ENCODE measurements at regions not wholly inside any gene's neighbourhood (a gene's known extent, or its start where the extent isn't known, plus 50 kb on each side); places are given as distances from the start of the nearest gene placed in this dataset.

DNA sequence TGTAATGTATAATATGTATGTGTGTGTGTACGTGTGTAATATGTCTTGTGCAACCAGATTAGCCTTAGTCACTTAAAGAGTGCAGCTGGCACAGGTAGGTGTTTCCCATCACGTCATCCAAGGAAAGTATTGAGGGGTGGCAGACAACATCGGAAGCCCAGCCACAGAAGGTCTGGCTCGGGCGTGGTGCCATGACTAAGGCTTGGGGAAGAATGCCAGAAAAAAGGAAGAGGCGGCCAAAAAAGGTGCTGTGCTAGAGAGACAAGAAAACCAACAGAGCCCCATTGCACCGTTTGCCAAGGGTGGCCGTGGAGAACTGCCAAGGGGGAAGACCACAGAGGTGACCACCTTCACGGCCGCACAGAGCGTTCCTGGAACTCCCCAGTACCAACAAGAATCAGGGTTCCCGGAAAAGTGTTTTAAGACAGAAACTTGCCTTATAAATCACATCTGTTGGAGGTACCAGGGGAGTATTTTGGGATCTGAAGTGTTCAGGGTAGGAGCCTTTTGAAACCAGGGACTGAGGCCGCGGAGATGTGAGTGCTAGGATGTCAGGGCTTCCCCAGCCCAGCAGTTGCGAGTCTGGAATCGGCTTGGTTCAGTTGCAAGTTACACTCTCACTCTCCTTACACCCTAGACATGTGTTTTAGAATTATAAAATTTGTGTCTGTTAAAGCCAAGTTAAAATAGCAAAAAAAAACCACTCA, 131.2 kb upstream of the DYRK2 start:
- in situ Hi-C loops (cut with HindIII; ENCODE audit: low pct_ligation_motif_present, low pct_unique_long_range_greater_than_20kb, low sequenced_read_pairs): no loop called here
- no peak for DNase-seq

DNA sequence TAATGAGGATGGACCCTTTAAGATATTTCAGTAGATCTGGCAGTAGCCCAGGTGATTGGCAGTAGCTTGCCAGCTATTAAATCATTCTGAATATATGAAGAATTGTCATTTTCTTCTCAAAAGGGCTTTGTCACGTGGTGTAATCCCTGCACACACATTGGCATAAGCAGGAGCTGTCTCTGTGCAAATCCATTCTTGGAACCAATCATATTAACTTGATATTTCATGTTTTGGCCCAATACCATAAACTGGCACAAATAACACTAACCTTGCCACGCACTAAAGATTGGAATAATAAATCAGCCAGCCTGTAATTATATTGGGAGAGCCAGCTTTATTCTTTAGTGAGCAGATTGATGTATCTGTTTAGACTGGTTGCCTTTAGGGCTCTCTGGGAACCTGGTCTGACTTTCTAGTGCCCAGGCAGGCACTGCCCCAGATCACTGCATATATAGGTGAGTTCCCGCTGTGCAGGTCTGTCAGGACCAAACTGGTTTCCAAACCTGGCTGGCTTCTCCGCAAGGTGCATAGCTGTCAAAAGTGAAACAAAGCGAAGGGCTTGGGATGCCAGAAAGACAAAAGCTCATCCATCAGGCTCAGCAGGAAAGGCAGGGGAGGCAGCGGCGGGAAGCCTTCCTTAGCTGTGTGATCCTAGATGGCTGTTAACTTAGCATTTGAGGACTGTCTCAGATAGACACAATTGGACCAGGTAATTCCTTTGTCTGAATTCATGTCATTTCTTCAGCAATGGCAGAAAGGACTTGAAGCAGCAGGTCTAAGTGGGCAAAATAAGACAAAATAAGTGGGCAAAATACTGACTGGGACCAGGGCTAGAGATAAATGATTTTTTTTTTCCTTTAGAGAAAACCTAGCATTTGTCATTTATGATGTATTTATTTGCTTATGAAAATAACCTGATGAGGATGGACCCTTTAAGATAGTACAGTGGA, 128.8 kb upstream of the DYRK2 start:
- no peak for DNase-seq
- in situ Hi-C loops (cut with HindIII; ENCODE audit: low pct_ligation_motif_present, low pct_unique_long_range_greater_than_20kb, low sequenced_read_pairs): no loop called here

DNA sequence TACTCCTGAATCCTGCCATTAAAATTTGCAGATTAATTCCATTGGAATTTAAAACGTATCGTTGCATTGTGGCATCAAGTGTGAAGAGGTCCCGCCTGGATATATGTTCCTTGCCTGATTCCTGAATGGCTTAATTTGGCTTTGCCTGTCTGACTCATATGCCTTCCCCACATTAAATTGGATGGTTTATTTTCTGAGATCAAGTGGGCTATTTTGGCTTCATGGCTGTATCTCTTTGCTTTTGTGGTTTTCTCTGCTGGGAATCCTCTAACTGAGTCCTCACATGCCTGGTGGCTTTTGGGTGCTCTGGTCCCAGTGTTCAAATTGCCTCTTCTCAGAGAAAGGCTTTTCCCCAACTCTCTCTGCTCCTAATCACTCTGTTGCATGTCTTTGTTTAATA, 127.9 kb upstream of the DYRK2 start:
- DNase-seq: no peak

DNA sequence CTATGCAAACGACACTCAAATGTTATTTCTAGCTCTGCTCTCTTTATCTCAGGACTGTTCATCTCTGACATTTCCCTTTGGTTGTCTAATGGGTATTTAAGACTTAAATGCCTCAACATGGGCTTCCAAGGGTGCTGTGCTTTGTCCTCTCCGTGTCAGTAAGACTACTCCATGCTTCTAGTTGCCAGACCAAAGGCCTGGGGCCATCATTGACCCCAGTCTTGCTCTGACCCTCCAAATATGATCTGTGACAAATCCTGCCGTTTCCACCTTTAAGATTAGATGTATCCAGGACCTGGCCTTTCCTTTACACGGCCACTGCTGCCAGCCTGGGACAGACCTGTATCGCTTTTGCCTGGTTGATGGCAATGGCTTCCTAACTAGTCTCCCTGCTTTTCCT, 126.3 kb upstream of the DYRK2 start:
- no peak for DNase-seq
- in situ Hi-C loops (cut with HindIII; ENCODE audit: low pct_ligation_motif_present, low pct_unique_long_range_greater_than_20kb, low sequenced_read_pairs): no loop called here

More for the DNA sequence above, 127.9 kb upstream of the DYRK2 start:
- in situ Hi-C loops (cut with HindIII; ENCODE audit: low pct_ligation_motif_present, low pct_unique_long_range_greater_than_20kb, low sequenced_read_pairs): no loop called here

DNA sequence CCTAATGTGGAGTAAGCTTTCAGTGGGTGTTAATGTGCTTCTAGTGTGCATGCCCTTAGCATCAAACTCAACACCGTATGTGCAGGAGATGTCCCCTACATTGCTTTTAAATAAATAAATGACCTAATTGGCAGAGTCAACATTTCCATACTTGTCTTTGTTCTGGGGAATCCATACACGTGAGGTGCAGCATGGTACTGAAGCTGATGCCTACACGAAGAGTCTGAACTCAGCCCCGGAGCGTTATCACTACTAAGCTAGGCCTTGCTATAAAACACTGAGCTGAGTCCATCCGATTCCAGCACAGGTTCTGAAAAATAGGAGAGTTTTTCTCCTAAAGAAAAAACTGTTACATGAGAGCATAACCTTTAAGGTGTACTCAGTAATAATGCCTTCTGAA, 125.0 kb upstream of the DYRK2 start:
- in situ Hi-C loops (cut with HindIII; ENCODE audit: low pct_ligation_motif_present, low pct_unique_long_range_greater_than_20kb, low sequenced_read_pairs): no loop called here
- no peak for DNase-seq

DNA sequence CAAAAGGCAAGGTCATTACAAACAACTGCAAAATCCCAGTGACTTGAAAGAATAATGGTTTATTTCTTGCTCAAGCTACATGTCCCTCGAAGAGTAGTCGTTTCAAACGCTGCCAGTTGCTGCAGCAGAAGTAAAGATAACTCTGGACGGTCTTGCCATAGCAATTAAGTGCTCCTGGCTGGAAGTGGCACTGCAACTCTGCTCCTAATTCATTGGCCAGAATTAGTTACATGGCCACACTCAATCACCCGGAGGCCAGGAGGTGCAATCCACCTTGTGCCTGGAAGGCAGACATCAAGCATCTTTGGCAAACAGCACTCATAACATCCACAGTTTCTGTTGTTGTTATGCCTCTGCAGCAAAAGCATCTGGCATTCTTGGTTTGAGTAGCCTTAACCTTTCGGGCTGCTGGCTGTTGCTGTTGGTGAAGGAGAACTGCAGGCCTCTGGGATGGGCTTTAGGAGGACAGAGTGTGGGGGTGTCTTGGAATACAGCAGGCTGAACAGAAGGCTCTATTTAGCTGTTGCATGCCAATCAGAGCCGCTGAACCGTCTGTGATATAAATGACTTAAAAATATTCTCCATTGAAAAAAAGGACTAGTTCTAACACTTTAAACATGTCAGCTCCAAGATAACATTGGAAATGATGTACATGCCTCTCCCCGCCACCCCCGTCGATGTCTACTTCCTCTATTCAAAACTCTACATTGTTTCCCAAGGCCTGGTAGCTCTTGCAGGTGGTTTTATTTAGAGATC, 123.5 kb upstream of the DYRK2 start:
- no peak for DNase-seq
- in situ Hi-C loops (cut with HindIII; ENCODE audit: low pct_ligation_motif_present, low pct_unique_long_range_greater_than_20kb, low sequenced_read_pairs): no loop called here

DNA sequence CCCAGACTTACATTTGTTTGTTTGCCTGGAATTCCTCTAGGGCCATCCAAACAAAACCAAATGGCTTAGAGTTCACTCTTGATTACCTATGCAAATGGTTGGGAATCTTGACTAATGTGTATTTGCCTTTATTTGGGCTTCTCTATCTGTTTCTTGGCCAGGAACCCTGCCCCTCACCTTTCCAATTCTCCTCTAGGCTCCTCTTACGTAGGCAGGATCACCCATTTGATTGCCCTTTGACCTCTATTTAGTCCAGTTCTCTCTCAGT, 123.0 kb upstream of the DYRK2 start:
- no peak for DNase-seq
- in situ Hi-C loops (cut with HindIII; ENCODE audit: low pct_ligation_motif_present, low pct_unique_long_range_greater_than_20kb, low sequenced_read_pairs): no loop called here

DNA sequence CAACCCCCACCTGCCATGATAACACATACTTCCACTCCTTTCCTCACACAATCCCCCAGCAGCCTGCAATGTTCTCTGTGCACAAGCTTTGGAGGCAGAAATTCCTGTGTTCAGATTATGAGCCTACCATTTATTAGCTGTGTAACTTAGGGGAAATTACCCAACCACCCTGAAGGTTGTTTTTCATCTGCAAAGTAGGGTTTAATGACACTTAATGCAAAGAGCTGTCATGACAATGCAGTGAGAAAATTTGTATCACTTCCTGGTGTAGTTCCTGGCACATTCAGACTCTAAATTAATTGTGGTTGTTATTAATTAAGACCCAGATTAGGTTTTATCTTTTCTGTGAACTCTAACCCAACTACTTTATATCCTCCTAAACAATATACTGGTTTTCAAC, 122.4 kb upstream of the DYRK2 start:
- DNase-seq: no peak
- in situ Hi-C loops (cut with HindIII; ENCODE audit: low pct_ligation_motif_present, low pct_unique_long_range_greater_than_20kb, low sequenced_read_pairs): no loop called here

DNA sequence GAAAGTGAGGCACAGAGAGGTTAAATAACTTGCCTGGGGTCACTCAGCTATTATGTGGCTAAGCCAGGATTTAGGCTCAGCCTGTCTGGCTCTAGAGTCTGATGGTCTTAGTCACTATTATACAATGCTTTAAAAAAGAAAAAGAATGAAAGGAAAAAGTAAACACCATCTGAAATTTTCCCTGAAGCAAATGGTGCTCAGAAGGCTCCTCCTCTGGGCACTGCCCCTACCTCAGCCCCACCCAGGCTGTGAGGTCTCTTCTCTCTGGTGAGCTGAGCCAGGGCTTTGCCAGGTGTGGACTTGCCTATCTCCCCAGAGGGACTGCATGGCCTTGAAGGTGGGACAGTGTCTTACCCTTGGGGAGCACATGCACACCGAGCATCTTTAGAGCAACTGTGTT, 117.5 kb upstream of the DYRK2 start:
- DNase-seq: no peak
- in situ Hi-C loops (cut with HindIII; ENCODE audit: low pct_ligation_motif_present, low pct_unique_long_range_greater_than_20kb, low sequenced_read_pairs): no loop called here

DNA sequence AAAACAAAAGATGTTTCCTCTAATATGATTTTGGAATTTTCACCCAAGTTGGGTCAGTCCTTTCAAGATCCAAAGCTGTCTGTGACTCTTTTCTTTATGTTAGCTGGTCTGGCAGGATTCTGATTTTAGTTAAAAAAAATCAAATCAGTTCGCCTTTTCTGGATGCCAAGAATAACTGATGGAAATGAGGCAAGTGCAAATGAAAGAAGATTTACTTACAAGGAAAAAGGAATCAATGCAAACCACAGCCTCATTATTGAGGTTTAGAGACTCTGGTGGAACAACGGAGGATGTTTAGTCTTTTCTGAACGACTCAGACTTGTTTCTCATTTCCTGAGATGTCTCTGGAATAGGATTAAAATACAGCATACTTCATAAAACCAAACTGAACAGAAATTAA, 117.0 kb upstream of the DYRK2 start:
- no peak for DNase-seq
- in situ Hi-C loops (cut with HindIII; ENCODE audit: low pct_ligation_motif_present, low pct_unique_long_range_greater_than_20kb, low sequenced_read_pairs): no loop called here

DNA sequence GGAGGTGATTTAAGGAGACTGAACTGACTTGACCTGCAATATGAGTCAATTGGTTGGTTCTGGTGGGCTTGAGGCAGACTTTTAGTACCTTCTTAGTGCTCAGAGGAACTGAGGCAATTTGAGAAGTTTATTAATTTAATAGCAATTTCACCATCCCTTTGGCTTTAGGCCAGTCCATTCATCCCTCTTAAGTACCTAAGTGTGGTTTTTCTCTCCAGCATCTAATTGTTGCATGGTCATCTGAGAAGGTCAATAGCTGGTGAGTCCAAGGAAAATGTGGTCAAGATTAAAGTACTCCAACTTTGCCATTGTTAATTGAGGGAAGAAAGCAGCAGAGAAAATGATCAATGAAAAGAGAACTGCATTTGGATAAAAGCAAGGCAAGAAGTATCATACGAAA, 115.4 kb upstream of the DYRK2 start:
- in situ Hi-C loops (cut with HindIII; ENCODE audit: low pct_ligation_motif_present, low pct_unique_long_range_greater_than_20kb, low sequenced_read_pairs): no loop called here
- no peak for DNase-seq

DNA sequence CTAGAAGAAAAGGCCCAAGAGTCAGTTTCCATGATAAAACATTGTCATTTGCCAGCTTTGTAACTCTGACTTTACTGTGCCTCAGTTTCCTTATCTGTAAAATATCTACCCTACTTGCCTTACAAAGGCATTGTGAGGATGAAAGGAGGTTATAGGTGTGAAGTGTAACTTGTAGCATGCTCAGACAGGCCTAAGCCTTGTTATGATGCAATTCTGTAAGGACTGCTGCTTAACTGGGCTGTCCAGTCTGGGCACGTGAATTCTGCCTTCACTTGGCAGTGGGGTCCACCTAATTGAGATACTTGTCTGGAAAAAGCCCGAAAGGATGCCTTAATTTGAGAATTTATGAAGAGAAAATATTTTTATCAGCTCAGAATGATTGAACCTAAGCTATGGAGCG, 114.5 kb upstream of the DYRK2 start:
- no peak for DNase-seq
- in situ Hi-C loops (cut with HindIII; ENCODE audit: low pct_ligation_motif_present, low pct_unique_long_range_greater_than_20kb, low sequenced_read_pairs): no loop called here

DNA sequence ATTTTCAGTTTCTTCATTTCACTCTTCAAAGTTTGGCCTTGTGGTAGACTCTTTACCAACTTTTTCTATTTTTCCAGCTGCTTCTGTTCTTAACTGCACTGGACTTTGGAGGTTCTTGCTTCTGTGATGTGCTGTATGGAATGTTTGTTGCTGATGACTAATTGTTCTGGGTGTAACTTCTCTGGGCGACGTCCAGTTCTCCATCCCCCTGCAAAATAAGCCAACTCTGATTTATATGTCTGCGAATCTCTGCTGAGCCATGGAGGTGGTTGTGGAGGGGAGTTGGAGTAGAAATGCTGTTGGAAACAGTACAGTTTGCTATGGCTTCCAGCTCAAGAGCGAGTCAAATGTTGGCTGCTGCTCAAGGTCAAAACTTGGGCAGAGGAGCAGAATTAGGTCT, 113.9 kb upstream of the DYRK2 start:
- no peak for DNase-seq
- in situ Hi-C loops (cut with HindIII; ENCODE audit: low pct_ligation_motif_present, low pct_unique_long_range_greater_than_20kb, low sequenced_read_pairs): no loop called here

DNA sequence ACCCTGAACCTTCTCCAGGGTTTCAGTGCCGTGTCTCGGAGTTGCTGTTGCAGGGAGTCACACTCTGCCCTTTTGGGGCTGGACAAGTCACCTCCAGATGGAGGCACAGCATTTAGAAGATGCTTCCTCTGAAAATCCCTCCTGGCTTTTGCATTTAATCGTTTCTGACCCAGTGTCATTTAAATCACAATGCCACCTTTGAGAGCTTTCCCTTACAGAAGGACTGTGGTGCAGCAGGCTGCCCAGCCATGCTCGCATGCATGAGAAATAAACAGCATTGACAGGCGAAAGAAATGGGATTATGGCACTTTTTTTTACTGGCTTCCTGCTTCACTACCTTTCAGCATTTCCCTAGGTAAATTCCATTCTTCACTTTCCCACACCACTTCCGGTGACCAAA, 113.4 kb upstream of the DYRK2 start:
- no peak for DNase-seq
- in situ Hi-C loops (cut with HindIII; ENCODE audit: low pct_ligation_motif_present, low pct_unique_long_range_greater_than_20kb, low sequenced_read_pairs): no loop called here

DNA sequence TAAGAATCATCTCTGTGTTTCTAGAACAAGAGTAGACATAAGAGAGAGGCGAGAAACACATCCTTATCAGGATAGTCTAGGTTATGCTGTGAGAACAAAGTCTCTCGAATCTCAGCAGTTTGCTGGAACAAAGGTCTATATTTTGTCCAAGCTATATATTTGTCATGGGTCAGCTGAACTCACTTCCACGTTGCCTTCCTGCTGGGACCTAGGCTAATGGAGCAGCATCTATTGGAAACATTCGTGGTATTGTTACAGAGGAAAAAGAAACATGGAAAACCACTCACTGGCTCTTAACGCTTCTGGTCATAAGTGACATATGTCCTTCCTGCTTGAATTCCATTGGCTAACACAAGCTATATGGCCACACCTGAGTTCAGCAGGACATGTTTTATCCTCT, 112.6 kb upstream of the DYRK2 start:
- in situ Hi-C loops (cut with HindIII; ENCODE audit: low pct_ligation_motif_present, low pct_unique_long_range_greater_than_20kb, low sequenced_read_pairs): no loop called here
- no peak for DNase-seq

DNA sequence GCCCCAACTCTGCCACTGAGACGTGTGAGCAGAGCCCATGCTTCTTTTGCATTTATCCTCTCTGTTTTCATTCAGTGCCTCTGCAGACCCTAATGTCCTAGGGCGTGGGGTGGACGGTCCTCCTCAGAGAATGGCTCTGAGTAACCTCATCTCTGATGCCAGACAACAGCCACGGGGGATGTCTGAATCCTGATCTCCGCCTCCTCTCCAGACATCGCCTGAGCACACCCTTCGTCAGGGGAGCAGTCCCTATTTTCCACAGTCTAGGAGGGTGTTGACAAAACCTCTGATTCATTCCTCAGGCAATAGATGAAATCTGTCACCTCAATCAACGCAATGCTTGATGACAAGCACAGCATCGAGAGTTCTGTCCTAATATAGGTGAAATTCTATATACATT, 109.2 kb upstream of the DYRK2 start:
- no peak for DNase-seq
- in situ Hi-C loops (cut with HindIII; ENCODE audit: low pct_ligation_motif_present, low pct_unique_long_range_greater_than_20kb, low sequenced_read_pairs): no loop called here

DNA sequence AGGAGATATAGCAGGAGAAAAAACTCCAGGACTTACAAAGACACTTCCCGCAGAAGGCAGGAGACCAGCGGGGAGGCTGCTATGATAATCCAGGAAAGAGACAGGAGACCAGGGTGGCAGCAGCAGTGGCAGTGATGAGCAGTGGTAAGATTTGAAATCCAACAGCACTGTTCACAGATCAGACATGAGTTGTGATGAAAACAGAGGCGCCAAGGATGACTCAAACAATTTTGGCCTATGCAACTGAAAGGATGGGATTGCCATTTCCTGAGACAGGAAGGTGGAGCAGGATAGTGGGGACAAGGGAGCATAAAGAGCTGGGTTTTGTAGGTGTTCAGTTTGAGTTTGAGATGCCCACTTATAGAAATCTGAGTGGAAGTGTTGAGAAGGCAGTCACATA, 108.6 kb upstream of the DYRK2 start:
- DNase-seq: no peak
- in situ Hi-C loops (cut with HindIII; ENCODE audit: low pct_ligation_motif_present, low pct_unique_long_range_greater_than_20kb, low sequenced_read_pairs): no loop called here

DNA sequence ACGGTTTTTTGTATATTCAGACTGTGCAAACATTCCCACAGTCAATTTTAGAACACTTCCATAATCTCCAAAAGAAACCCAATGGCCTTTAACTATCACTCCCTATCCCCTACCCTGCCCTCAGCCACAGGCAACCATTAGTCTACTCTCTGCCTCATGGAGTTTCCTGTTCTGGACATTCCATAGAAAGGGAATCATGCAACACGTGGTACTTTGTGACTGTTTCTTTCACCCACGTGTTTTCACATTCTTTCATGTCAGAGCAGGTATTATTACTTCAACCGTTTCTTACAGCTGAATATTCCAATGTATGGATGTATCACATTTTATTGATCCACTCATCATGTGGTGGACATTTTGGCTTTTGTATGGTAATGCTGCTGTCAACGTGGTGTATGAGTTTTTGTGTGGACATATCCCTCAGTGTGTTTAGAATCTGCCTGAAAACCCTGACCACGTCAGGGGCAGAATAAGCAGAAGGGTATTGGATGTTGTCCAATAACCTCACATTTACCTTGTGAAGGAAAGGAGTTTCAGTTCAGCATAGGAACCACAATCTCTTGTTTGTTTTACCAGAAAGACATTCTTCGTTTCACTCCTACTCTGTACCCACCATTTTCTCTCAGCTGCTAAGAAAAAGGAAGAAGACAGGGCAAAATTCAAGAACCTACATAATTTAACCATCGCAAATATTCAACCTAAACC, 107.5 kb upstream of the DYRK2 start:
- in situ Hi-C loops (cut with HindIII; ENCODE audit: low pct_ligation_motif_present, low pct_unique_long_range_greater_than_20kb, low sequenced_read_pairs): no loop called here
- no peak for DNase-seq

DNA sequence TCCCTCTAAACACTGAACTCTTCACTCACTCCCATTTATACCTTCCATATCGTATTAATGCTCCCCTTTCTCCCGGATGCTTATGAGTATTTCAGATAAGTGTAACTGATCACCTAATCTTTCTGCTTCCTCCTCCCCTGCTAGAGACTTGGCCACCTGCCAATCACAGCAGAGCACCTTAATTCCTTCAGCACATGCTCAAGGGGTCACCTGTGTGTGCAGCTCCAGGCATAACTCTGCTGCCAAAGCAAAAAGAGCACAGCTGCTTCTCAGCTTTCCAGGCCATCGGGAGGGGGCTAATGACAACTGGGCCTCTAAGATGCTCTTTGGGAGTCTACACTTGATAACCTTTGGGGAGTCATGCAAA, 106.9 kb upstream of the DYRK2 start:
- DNase-seq: no peak
- in situ Hi-C loops (cut with HindIII; ENCODE audit: low pct_ligation_motif_present, low pct_unique_long_range_greater_than_20kb, low sequenced_read_pairs): no loop called here

Measured in ACHN (cell line).